NCI-H2081 treated with DMSO at 0.1 percent for 48 hours (cell line): ENCODE measurements at regions not wholly inside any gene's neighbourhood (a gene's known extent, or its start where the extent isn't known, plus 50 kb on each side); places are given as distances from the start of the nearest gene placed in this dataset.

ENCODE experiments used
- DNase-seq: peaks from one replicate; lab custom pipeline; 2025; lab: John Stamatoyannopoulos, UW

- no peak for DNase-seq
Observed at GRCh38 chr6:164021589-164022250, 607.2 kb downstream of the QKI start.

GRCh38 chr6:164020142-164020541 is 605.6 kb downstream of the QKI start:
- DNase-seq = no peak

GRCh38 chr6:164018133-164018532 is 603.6 kb downstream of the QKI start:
- no peak for DNase-seq

- no peak for DNase-seq
Observed at GRCh38 chr6:164016056-164016455, 601.5 kb downstream of the QKI start.

GRCh38 chr6:164015088-164015484 is 600.6 kb downstream of the QKI start:
- no peak for DNase-seq

GRCh38 chr6:164014346-164015087 is 600.0 kb downstream of the QKI start:
- DNase-seq = no peak

GRCh38 chr6:164013480-164014208 is 599.1 kb downstream of the QKI start:
- DNase-seq = no peak

GRCh38 chr6:164011321-164011720 is 596.8 kb downstream of the QKI start:
- DNase-seq = no peak

GRCh38 chr6:164010441-164011103 is 596.1 kb downstream of the QKI start:
- DNase-seq = no peak

GRCh38 chr6:164008902-164009301 is 594.4 kb downstream of the QKI start:
- no peak for DNase-seq

- DNase-seq = no peak
Observed at GRCh38 chr6:164007881-164008280, 593.4 kb downstream of the QKI start.

GRCh38 chr6:164006459-164006858 is 591.9 kb downstream of the QKI start:
- no peak for DNase-seq

GRCh38 chr6:164005004-164005711 is 590.6 kb downstream of the QKI start:
- no peak for DNase-seq

- no peak for DNase-seq
Observed at GRCh38 chr6:164000276-164000675, 585.8 kb downstream of the QKI start.

- DNase-seq = no peak
Observed at GRCh38 chr6:163999475-164000125, 585.1 kb downstream of the QKI start.

GRCh38 chr6:163998496-163998895 is 584.0 kb downstream of the QKI start:
- DNase-seq = no peak

- no peak for DNase-seq
Observed at GRCh38 chr6:163996491-163996890, 582.0 kb downstream of the QKI start.

GRCh38 chr6:163994566-163994965 is 580.0 kb downstream of the QKI start:
- DNase-seq = no peak

GRCh38 chr6:163992701-163993100 is 578.2 kb downstream of the QKI start:
- DNase-seq = no peak

GRCh38 chr6:163992056-163992455 is 577.5 kb downstream of the QKI start:
- no peak for DNase-seq

GRCh38 chr6:163991321-163991720 is 576.8 kb downstream of the QKI start:
- no peak for DNase-seq
